ENCODE measurements at regions not wholly inside any gene's neighbourhood (a gene's known extent, or its start where the extent isn't known, plus 50 kb on each side); places are given as distances from the start of the nearest gene placed in this dataset.
"Not testable (repeated sequence)": the region's sequence is repeated elsewhere in the genome, so short reads cannot be mapped to it uniquely, and the experiment has no call there.

GRCh38 chr11:97087419-97087818 lies 697.6 kb downstream of the JRKL start:
- H3K4me3 ChIP-seq (ENCODE audit: low read depth in 1 of 2, low read length in 2 of 2) = no peak overlapping the region
- no peaks in the 10 kb centered on the region for H3K4me1 ChIP-seq (ENCODE audit: control insufficient read depth in 1 of 2, insufficient read depth in 2 of 2, low read length in 2 of 2)
- H3K27ac ChIP-seq (ENCODE audit: low read length) = no peak overlapping the region
- H3K27me3 ChIP-seq (ENCODE audit: low read depth, low read length) = no peaks in the 10 kb centered on the region
- H3K9me3 ChIP-seq (ENCODE audit: control insufficient read depth in 1 of 2, low read length in 2 of 2) = no peaks in the 10 kb centered on the region
- H3K36me3 ChIP-seq (ENCODE audit: control insufficient read depth in 1 of 2, insufficient read depth in 2 of 2, low read length in 2 of 2) = no peaks in the 10 kb centered on the region

GRCh38 chr11:97092823-97093222 lies 703.0 kb downstream of the JRKL start:
- Histone ChIP-seq H3K9me3 (ENCODE audit: control insufficient read depth in 1 of 2, low read length in 2 of 2) (no peaks in the 10 kb centered on the region), H3K4me3 (ENCODE audit: low read depth in 1 of 2, low read length in 2 of 2) (no peak overlapping the region), H3K4me1 (ENCODE audit: control insufficient read depth in 1 of 2, insufficient read depth in 2 of 2, low read length in 2 of 2) (no peaks in the 10 kb centered on the region), H3K27me3 (ENCODE audit: low read depth, low read length) (no peaks in the 10 kb centered on the region), H3K36me3 (ENCODE audit: control insufficient read depth in 1 of 2, insufficient read depth in 2 of 2, low read length in 2 of 2) (no peaks in the 10 kb centered on the region), H3K27ac (ENCODE audit: low read length) (no peak overlapping the region)

DNA sequence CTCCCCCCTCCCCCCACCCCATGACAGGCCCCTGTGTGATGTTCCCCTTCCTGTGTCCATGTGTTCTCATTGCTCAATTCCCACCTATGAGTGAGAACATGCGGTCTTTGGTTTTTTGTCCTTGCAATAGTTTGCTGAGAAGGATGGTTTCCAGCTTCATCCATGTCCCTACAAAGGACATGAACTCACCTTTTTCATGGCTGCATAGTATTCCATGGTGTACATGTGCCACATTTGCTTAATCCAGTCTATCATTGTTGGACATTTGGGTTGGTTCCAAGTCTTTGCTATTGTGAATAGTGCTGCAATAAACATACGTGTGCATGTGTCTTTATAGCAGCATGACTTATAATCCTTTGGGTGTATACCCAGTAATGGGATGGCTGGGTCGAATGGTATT lies 712.4 kb downstream of the JRKL start:
- not testable (repeated sequence) for H3K27me3 ChIP-seq (ENCODE audit: low read depth, low read length); H3K27ac ChIP-seq (ENCODE audit: low read length); H3K4me1 ChIP-seq (ENCODE audit: control insufficient read depth in 1 of 2, insufficient read depth in 2 of 2, low read length in 2 of 2); H3K36me3 ChIP-seq (ENCODE audit: control insufficient read depth in 1 of 2, insufficient read depth in 2 of 2, low read length in 2 of 2); H3K4me3 ChIP-seq (ENCODE audit: low read depth in 1 of 2, low read length in 2 of 2); H3K9me3 ChIP-seq (ENCODE audit: control insufficient read depth in 1 of 2, low read length in 2 of 2)

DNA sequence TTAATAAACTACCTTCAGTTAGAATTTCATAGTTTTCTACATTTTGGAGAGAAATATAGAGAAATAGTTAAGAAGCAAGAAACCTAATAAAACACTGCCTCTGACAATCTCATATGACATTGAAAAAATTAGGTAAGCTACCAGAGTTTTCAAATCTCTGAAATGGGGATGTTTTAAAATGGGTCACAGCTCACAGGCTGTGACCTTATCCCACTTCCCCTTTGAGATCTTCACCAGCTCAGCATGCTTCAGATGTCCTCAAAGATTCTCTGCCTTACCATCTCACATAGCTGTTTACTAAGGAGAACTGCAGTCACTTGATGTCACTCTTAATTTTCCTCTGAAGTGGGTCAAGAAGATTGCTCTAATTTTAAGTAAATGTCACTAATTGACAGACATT lies 717.8 kb downstream of the JRKL start:
- Histone ChIP-seq H3K9me3 (ENCODE audit: control insufficient read depth in 1 of 2, low read length in 2 of 2) (no peaks in the 10 kb centered on the region), H3K4me3 (ENCODE audit: low read depth in 1 of 2, low read length in 2 of 2) (no peak overlapping the region), H3K36me3 (ENCODE audit: control insufficient read depth in 1 of 2, insufficient read depth in 2 of 2, low read length in 2 of 2) (no peaks in the 10 kb centered on the region), H3K27ac (ENCODE audit: low read length) (no peak overlapping the region), H3K27me3 (ENCODE audit: low read depth, low read length) (no peaks in the 10 kb centered on the region), H3K4me1 (ENCODE audit: control insufficient read depth in 1 of 2, insufficient read depth in 2 of 2, low read length in 2 of 2) (no peaks in the 10 kb centered on the region)

DNA sequence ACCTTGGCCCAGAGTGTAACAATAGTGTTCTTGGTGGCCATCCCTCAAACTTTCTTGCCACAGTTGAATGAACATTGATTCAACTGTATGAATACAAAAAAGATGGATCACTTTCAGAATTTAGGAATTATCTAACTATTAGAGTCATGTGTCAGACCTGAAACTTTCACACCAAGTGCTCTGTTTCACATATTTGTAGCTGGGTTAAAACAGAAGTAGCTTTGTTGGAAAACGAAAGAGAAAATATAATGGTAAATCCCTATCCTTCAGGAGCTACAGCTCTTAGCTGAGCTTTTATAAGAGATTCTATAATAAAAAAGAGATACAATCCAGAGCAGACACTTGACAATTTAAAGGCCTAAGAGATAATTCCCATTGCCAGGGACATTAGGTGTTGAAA lies 719.3 kb downstream of the JRKL start:
- H3K4me1 ChIP-seq (ENCODE audit: control insufficient read depth in 1 of 2, insufficient read depth in 2 of 2, low read length in 2 of 2) = no peaks in the 10 kb centered on the region
- H3K27ac ChIP-seq (ENCODE audit: low read length) = no peak overlapping the region
- no peak overlapping the region for H3K4me3 ChIP-seq (ENCODE audit: low read depth in 1 of 2, low read length in 2 of 2)
- H3K27me3 ChIP-seq (ENCODE audit: low read depth, low read length) = no peaks in the 10 kb centered on the region
- H3K9me3 ChIP-seq (ENCODE audit: control insufficient read depth in 1 of 2, low read length in 2 of 2) = no peaks in the 10 kb centered on the region
- no peaks in the 10 kb centered on the region for H3K36me3 ChIP-seq (ENCODE audit: control insufficient read depth in 1 of 2, insufficient read depth in 2 of 2, low read length in 2 of 2)

DNA sequence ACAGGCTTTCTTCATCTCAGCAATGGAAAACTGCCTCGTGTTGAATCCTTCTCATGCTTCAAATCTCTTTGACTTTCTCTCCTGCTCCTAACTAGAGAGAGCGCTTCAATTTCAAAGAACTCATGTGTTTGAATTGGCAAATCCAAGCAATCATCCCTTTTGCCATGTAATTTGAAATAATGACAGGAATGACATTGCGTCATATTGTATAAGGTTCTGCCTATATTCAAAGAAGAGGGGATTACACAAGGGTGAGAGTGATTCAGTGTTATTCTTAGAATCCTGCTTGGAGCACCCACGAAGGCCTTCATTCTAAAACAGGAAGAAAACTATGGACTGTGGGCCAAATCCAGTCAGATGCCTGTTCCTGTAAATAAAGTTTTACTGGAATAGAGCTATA lies 720.6 kb downstream of the JRKL start:
- Histone ChIP-seq H3K9me3 (ENCODE audit: control insufficient read depth in 1 of 2, low read length in 2 of 2) (no peaks in the 10 kb centered on the region), H3K27me3 (ENCODE audit: low read depth, low read length) (no peaks in the 10 kb centered on the region), H3K4me3 (ENCODE audit: low read depth in 1 of 2, low read length in 2 of 2) (no peak overlapping the region), H3K36me3 (ENCODE audit: control insufficient read depth in 1 of 2, insufficient read depth in 2 of 2, low read length in 2 of 2) (no peaks in the 10 kb centered on the region), H3K4me1 (ENCODE audit: control insufficient read depth in 1 of 2, insufficient read depth in 2 of 2, low read length in 2 of 2) (no peaks in the 10 kb centered on the region), H3K27ac (ENCODE audit: low read length) (no peak overlapping the region)

GRCh38 chr11:97111559-97111958 lies 721.7 kb downstream of the JRKL start:
- Histone ChIP-seq H3K4me1 (ENCODE audit: control insufficient read depth in 1 of 2, insufficient read depth in 2 of 2, low read length in 2 of 2) (no peaks in the 10 kb centered on the region), H3K27ac (ENCODE audit: low read length) (no peak overlapping the region), H3K27me3 (ENCODE audit: low read depth, low read length) (no peaks in the 10 kb centered on the region), H3K9me3 (ENCODE audit: control insufficient read depth in 1 of 2, low read length in 2 of 2) (no peaks in the 10 kb centered on the region), H3K4me3 (ENCODE audit: low read depth in 1 of 2, low read length in 2 of 2) (no peak overlapping the region), H3K36me3 (ENCODE audit: control insufficient read depth in 1 of 2, insufficient read depth in 2 of 2, low read length in 2 of 2) (no peaks in the 10 kb centered on the region)

GRCh38 chr11:97118614-97119200 lies 728.9 kb downstream of the JRKL start:
- H3K9me3 ChIP-seq (ENCODE audit: control insufficient read depth in 1 of 2, low read length in 2 of 2) = no peaks in the 10 kb centered on the region
- H3K27me3 ChIP-seq (ENCODE audit: low read depth, low read length) = no peaks in the 10 kb centered on the region
- no peak overlapping the region for H3K4me3 ChIP-seq (ENCODE audit: low read depth in 1 of 2, low read length in 2 of 2)
- no peaks in the 10 kb centered on the region for H3K4me1 ChIP-seq (ENCODE audit: control insufficient read depth in 1 of 2, insufficient read depth in 2 of 2, low read length in 2 of 2)
- no peak overlapping the region for H3K27ac ChIP-seq (ENCODE audit: low read length)
- H3K36me3 ChIP-seq (ENCODE audit: control insufficient read depth in 1 of 2, insufficient read depth in 2 of 2, low read length in 2 of 2) = no peaks in the 10 kb centered on the region

- Histone ChIP-seq H3K4me1 (ENCODE audit: control insufficient read depth in 1 of 2, insufficient read depth in 2 of 2, low read length in 2 of 2) (no peaks in the 10 kb centered on the region), H3K27me3 (ENCODE audit: low read depth, low read length) (no peaks in the 10 kb centered on the region), H3K27ac (ENCODE audit: low read length) (no peak overlapping the region), H3K9me3 (ENCODE audit: control insufficient read depth in 1 of 2, low read length in 2 of 2) (peaks cover 0 to 4% of the 10 kb centered on the region in 2 donors), H3K36me3 (ENCODE audit: control insufficient read depth in 1 of 2, insufficient read depth in 2 of 2, low read length in 2 of 2) (no peaks in the 10 kb centered on the region), H3K4me3 (ENCODE audit: low read depth in 1 of 2, low read length in 2 of 2) (no peak overlapping the region)
Observed at GRCh38 chr11:97123237-97123636, 733.4 kb downstream of the JRKL start.

DNA sequence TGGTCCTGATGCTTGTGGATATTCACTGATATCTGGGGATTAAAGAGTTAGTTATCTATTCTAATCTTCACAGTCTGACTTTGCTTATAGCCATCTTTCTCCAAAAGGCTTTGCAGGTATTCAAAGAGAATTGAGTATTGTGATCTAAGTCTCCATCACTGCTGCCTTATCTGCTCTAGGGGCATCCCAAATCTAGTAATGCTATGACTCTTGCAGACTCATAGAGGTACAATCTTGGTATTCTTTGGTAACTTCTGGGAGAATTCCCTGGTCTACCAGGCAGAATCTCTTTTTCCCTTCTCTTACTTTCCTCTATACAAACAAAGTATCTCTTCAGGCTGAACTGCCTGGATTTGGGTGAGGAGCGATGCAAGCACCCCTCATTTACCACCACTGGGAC lies 746.3 kb downstream of the JRKL start:
- Histone ChIP-seq H3K27me3 (ENCODE audit: low read depth, low read length) (no peaks in the 10 kb centered on the region), H3K27ac (ENCODE audit: low read length) (no peak overlapping the region), H3K4me3 (ENCODE audit: low read depth in 1 of 2, low read length in 2 of 2) (no peak overlapping the region), H3K36me3 (ENCODE audit: control insufficient read depth in 1 of 2, insufficient read depth in 2 of 2, low read length in 2 of 2) (no peaks in the 10 kb centered on the region), H3K4me1 (ENCODE audit: control insufficient read depth in 1 of 2, insufficient read depth in 2 of 2, low read length in 2 of 2) (no peaks in the 10 kb centered on the region), H3K9me3 (ENCODE audit: control insufficient read depth in 1 of 2, low read length in 2 of 2) (no peaks in the 10 kb centered on the region)

DNA sequence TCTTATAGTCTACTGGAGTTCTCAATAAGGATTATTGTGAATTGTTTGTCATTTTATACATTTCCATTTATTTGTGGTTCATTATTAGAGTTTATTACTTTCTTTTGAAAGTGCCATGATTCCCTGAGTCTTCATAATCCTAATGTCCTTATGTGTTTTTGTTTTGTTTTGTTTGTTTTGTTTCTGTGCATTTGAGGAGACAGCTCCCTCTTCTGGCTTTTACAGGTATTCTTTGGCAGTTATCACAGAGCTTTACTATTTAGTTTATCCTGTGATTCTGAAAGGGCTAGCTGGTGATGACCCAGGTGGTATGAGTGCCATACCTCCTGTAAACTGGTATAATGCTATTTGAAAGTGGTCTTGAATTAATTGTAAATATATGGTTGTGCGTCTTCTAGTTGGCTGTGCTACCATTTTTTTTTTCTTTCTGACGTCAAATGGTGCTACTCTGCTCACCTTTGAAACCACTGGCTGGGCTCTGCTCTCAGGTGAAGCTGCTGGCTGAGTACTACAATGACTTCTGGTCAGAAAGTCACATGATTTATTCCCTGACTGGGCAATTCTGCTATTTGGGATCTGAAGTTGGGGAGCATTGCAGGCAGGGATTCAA lies 751.2 kb downstream of the JRKL start:
- H3K4me3 ChIP-seq (ENCODE audit: low read depth in 1 of 2, low read length in 2 of 2) = no peak overlapping the region
- H3K27me3 ChIP-seq (ENCODE audit: low read depth, low read length) = no peaks in the 10 kb centered on the region
- no peak overlapping the region for H3K27ac ChIP-seq (ENCODE audit: low read length)
- H3K9me3 ChIP-seq (ENCODE audit: control insufficient read depth in 1 of 2, low read length in 2 of 2) = no peaks in the 10 kb centered on the region
- H3K36me3 ChIP-seq (ENCODE audit: control insufficient read depth in 1 of 2, insufficient read depth in 2 of 2, low read length in 2 of 2) = no peaks in the 10 kb centered on the region
- H3K4me1 ChIP-seq (ENCODE audit: control insufficient read depth in 1 of 2, insufficient read depth in 2 of 2, low read length in 2 of 2) = no peaks in the 10 kb centered on the region

- H3K9me3 ChIP-seq (ENCODE audit: control insufficient read depth in 1 of 2, low read length in 2 of 2) = no peaks in the 10 kb centered on the region
- no peaks in the 10 kb centered on the region for H3K4me1 ChIP-seq (ENCODE audit: control insufficient read depth in 1 of 2, insufficient read depth in 2 of 2, low read length in 2 of 2)
- no peak overlapping the region for H3K27ac ChIP-seq (ENCODE audit: low read length)
- H3K27me3 ChIP-seq (ENCODE audit: low read depth, low read length) = no peaks in the 10 kb centered on the region
- H3K36me3 ChIP-seq (ENCODE audit: control insufficient read depth in 1 of 2, insufficient read depth in 2 of 2, low read length in 2 of 2) = no peaks in the 10 kb centered on the region
- H3K4me3 ChIP-seq (ENCODE audit: low read depth in 1 of 2, low read length in 2 of 2) = no peak overlapping the region
Observed at GRCh38 chr11:97143463-97143862, 753.6 kb downstream of the JRKL start.

All from muscle layer of duodenum (tissue), 2 donors.